ENCODE measurements at regions not wholly inside any gene's neighbourhood (a gene's known extent, or its start where the extent isn't known, plus 50 kb on each side); places are given as distances from the start of the nearest gene placed in this dataset.

DNA sequence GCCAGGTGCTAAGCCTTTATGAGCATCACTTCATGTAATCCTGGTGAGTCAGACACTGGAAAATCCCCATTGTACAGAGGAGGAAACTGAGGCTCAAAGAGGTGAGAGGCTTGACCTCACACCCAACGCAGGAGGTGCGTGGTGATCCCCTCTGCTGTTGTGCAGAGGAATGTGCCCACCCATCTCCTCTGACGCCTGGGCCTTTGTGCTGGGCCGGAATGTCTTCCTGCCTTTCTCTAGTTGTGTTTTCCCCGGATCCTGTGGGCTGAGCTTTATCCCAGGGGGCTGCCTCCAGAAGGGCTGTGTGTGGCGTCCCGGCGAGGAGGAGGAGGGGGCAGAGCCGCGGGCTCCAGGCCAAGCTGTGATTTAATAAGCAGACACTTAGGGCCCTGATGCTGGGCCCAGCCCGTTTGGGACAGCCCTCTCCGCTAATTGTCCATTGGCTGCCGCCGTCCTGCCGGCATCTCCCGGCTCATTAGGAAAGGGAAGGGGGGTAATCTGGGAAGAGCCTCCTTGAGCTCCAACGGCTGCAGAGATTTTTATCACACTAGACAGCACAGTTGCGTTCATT lies 653.6 kb downstream of the MED13L start:
- TF ChIP-seq, protein P1, sequence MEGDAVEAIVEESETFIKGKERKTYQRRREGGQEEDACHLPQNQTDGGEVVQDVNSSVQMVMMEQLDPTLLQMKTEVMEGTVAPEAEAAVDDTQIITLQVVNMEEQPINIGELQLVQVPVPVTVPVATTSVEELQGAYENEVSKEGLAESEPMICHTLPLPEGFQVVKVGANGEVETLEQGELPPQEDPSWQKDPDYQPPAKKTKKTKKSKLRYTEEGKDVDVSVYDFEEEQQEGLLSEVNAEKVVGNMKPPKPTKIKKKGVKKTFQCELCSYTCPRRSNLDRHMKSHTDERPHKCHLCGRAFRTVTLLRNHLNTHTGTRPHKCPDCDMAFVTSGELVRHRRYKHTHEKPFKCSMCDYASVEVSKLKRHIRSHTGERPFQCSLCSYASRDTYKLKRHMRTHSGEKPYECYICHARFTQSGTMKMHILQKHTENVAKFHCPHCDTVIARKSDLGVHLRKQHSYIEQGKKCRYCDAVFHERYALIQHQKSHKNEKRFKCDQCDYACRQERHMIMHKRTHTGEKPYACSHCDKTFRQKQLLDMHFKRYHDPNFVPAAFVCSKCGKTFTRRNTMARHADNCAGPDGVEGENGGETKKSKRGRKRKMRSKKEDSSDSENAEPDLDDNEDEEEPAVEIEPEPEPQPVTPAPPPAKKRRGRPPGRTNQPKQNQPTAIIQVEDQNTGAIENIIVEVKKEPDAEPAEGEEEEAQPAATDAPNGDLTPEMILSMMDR (IDR thresholded peaks at IDR 0.05; ENCODE audit: unreplicated experiment in 3 of 3) = no peak
- Mint-ChIP-seq H3K36me3 (ENCODE audit: low read depth) (no peaks in the 10 kb centered on the region), H3K4me3 (no peak overlapping the region), H3K4me1 (no peaks in the 10 kb centered on the region), H3K27ac (peak overlapping the region; percentile 37 to 78 (median 38)), H3K9me3 (no peaks in the 10 kb centered on the region), H3K27me3 (ENCODE audit: low read depth) (peaks cover 9% of the 10 kb centered on the region)

DNA sequence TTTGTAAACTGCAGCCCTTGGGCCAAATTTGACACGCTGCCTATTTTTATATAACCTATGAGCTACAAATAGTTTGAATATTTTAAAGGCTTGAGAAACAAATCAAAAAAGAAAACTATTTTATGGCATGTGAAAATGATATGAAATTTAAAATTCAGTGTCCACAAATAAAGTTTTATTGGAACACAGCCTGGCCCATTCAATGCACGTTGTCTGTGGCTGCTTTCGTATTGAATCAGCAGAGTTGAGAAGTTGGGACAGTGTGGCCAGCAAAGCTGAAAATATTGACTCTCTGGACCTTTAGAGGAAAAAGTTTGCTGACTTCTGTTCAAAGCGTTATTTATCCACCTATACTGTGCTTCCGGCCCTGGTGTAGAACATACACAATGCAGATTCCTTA lies 654.2 kb downstream of the MED13L start:
- Mint-ChIP-seq H3K4me1 (no peaks in the 10 kb centered on the region), H3K27ac (peak overlapping the region in 2 of 3 experiments; percentile 37 to 78), H3K4me3 (no peak overlapping the region), H3K36me3 (ENCODE audit: low read depth) (no peaks in the 10 kb centered on the region), H3K27me3 (ENCODE audit: low read depth) (peaks cover 9% of the 10 kb centered on the region), H3K9me3 (peaks cover under 1% of the 10 kb centered on the region)
- TF ChIP-seq, protein P1 (IDR thresholded peaks at IDR 0.05; ENCODE audit: unreplicated experiment in 3 of 3) = no peak

DNA sequence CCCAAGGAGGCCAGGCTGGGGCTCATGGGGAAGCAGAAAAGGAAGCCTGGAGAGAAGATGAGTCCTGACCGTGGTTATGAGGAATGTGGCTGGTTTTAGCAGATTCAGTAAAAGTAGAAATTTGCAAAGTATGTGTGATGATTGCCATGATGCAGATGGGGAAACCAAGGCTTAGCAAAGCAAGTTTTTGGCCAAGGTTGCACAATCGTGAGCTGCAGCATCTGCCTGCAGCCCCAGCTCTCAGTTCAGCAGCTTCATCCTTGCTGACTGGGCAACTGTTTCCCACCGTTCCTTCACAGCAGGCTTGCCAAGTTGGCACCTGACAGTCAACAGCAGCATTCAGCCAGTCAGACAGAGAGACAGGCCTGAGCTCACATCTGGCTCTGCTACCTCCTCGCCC lies 656.7 kb downstream of the MED13L start:
- Mint-ChIP-seq H3K9me3 (peaks cover 2% of the 10 kb centered on the region), H3K4me3 (no peak overlapping the region), H3K27ac (no peak overlapping the region), H3K27me3 (ENCODE audit: low read depth) (peaks cover 9% of the 10 kb centered on the region), H3K4me1 (no peaks in the 10 kb centered on the region), H3K36me3 (ENCODE audit: low read depth) (no peaks in the 10 kb centered on the region)
- TF ChIP-seq, protein P1 (IDR thresholded peaks at IDR 0.05; ENCODE audit: unreplicated experiment in 3 of 3) = no peak

DNA sequence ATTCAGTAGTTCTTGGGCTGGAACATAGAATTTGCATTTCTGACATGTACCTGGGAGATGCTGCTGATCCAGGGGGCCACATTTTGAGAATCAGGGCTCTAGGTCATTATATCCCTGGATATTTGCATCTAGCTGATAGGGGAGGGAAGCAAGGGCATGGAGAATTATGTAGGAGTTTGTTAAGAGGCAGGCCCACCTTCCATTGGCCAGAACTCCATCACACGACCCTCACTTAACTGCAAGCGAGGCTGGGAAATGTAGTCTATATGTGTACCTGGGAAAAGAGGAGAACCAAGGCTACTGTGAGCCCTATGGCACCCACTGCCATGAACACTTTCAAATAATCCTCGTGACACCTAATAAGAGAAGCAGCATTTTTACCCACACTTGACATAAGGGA lies 657.6 kb downstream of the MED13L start:
- peaks cover 2% of the 10 kb centered on the region for H3K9me3 Mint-ChIP-seq
- no peak overlapping the region for H3K27ac Mint-ChIP-seq
- H3K4me3 Mint-ChIP-seq = no peak overlapping the region
- H3K36me3 Mint-ChIP-seq (ENCODE audit: low read depth) = no peaks in the 10 kb centered on the region
- H3K27me3 Mint-ChIP-seq (ENCODE audit: low read depth) = peaks cover 7% of the 10 kb centered on the region
- H3K4me1 Mint-ChIP-seq = no peaks in the 10 kb centered on the region
- TF ChIP-seq, protein P1 (IDR thresholded peaks at IDR 0.05; ENCODE audit: unreplicated experiment in 3 of 3) = no peak

DNA sequence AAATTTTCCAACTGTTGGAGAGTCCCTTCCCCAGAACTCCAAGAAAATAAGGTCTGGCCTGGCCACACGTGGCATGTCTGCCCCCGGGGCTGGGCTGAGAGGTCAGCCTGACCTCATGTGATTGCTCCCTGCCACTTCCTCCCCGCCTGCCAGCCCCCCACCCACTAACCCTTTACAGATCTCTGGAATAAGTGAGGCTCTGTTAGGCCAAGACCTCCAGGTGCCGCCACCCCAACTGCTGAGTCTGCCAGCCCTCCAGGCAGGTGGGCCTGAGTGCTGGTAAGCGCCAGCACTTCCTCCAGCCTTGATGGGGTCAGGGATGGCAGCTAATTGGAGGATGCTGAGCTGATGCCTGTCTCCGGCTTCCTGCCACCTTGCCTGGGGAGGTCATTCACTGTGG lies 658.4 kb downstream of the MED13L start:
- no peaks in the 10 kb centered on the region for H3K4me1 Mint-ChIP-seq
- TF ChIP-seq, protein P1 (IDR thresholded peaks at IDR 0.05; ENCODE audit: unreplicated experiment in 3 of 3) = no peak
- H3K4me3 Mint-ChIP-seq = no peak overlapping the region
- peaks cover 6% of the 10 kb centered on the region for H3K27me3 Mint-ChIP-seq (ENCODE audit: low read depth)
- H3K36me3 Mint-ChIP-seq (ENCODE audit: low read depth) = no peaks in the 10 kb centered on the region
- H3K27ac Mint-ChIP-seq = no peak overlapping the region
- peaks cover 2% of the 10 kb centered on the region for H3K9me3 Mint-ChIP-seq

DNA sequence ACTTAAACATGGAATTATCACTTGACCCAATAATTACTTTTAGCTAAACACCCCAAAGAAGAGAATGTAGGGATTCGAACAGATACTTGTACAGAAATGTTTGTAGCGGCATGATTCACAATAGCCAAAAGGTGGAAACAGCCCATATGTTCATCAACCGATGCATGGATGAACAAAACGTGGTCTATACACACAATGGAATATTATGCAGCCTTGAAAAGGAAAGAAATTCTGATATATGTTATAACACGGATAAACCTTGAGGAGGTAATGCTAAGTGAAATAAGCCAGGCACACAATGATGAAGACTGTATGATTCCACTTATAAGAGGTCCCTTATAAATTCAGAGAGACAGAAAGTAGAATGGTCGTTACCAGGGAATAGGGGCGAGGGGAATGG lies 659.4 kb downstream of the MED13L start:
- peaks cover 2% of the 10 kb centered on the region for H3K9me3 Mint-ChIP-seq
- no peak overlapping the region for H3K4me3 Mint-ChIP-seq
- no peaks in the 10 kb centered on the region for H3K4me1 Mint-ChIP-seq
- H3K27ac Mint-ChIP-seq = no peak overlapping the region
- TF ChIP-seq, protein P1 (IDR thresholded peaks at IDR 0.05; ENCODE audit: unreplicated experiment in 3 of 3) = no peak
- H3K27me3 Mint-ChIP-seq (ENCODE audit: low read depth) = peaks cover 6% of the 10 kb centered on the region
- H3K36me3 Mint-ChIP-seq (ENCODE audit: low read depth) = no peaks in the 10 kb centered on the region
